ENCODE measurements at regions not wholly inside any gene's neighbourhood (a gene's known extent, or its start where the extent isn't known, plus 50 kb on each side); places are given as distances from the start of the nearest gene placed in this dataset.

- no peak for ATAC-seq (ENCODE audit: low FRiP score)
- no peak for DNase-seq (ENCODE audit: low spot score)
- TF ChIP-seq, protein P1, sequence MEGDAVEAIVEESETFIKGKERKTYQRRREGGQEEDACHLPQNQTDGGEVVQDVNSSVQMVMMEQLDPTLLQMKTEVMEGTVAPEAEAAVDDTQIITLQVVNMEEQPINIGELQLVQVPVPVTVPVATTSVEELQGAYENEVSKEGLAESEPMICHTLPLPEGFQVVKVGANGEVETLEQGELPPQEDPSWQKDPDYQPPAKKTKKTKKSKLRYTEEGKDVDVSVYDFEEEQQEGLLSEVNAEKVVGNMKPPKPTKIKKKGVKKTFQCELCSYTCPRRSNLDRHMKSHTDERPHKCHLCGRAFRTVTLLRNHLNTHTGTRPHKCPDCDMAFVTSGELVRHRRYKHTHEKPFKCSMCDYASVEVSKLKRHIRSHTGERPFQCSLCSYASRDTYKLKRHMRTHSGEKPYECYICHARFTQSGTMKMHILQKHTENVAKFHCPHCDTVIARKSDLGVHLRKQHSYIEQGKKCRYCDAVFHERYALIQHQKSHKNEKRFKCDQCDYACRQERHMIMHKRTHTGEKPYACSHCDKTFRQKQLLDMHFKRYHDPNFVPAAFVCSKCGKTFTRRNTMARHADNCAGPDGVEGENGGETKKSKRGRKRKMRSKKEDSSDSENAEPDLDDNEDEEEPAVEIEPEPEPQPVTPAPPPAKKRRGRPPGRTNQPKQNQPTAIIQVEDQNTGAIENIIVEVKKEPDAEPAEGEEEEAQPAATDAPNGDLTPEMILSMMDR (IDR thresholded peaks at IDR 0.05): no peak
Measured at GRCh38 chr2:174697255-174697654, 67.0 kb downstream of the CHRNA1 start.

GRCh38 chr2:174694920-174695319 is 69.4 kb downstream of the CHRNA1 start:
- DNase-seq (ENCODE audit: low spot score) (no peak), ATAC-seq (ENCODE audit: low FRiP score) (no peak)
- TF ChIP-seq, protein P1 (IDR thresholded peaks at IDR 0.05): no peak

DNA sequence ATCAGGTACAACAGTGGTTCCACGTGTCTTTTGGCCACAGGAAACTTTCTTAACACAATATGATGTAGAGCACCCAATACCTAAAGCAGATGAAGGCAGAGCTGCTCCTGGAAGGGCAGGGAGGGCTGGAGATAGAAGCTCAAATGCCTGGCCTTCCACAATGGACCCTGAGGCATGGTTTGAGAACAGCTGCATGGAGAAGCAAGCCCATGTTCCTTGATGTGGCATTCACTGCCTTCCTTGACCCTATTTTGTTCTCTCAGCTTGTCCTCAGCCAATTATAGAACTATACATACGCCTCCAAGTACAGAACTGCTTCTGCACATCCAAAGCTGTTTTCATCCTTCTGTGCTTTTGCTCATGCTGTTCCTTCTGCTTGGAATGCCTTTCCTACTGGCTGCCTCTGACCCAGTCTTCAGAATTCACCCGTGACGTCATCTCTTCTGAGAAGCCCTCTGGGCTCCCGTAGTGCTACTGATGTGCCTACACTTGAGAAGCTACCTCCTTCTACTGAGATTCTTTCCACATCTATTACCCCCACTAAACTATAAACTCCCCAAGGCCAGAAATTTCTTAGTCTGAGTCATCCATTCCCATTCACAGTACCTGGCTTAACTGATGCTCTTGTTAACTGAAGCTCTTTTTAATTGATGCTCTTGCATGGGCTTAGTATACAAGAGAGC is 69.9 kb downstream of the CHRNA1 start:
- ATAC-seq (ENCODE audit: low FRiP score): no peak
- TF ChIP-seq, protein P1 (IDR thresholded peaks at IDR 0.05): no peak

GRCh38 chr2:174693344-174693743 is 70.9 kb downstream of the CHRNA1 start:
- no peak for DNase-seq (ENCODE audit: low spot score)
- TF ChIP-seq, protein P1 (IDR thresholded peaks at IDR 0.05): no peak
- no peak for ATAC-seq (ENCODE audit: low FRiP score)

More for the DNA sequence above, 69.9 kb downstream of the CHRNA1 start:
- no peak for DNase-seq (ENCODE audit: low spot score)

GRCh38 chr2:174692256-174692919 is 71.9 kb downstream of the CHRNA1 start:
- DNase-seq (ENCODE audit: low spot score): no peak
- TF ChIP-seq, protein P1 (IDR thresholded peaks at IDR 0.05): no peak
- ATAC-seq (ENCODE audit: low FRiP score): no peak

DNA sequence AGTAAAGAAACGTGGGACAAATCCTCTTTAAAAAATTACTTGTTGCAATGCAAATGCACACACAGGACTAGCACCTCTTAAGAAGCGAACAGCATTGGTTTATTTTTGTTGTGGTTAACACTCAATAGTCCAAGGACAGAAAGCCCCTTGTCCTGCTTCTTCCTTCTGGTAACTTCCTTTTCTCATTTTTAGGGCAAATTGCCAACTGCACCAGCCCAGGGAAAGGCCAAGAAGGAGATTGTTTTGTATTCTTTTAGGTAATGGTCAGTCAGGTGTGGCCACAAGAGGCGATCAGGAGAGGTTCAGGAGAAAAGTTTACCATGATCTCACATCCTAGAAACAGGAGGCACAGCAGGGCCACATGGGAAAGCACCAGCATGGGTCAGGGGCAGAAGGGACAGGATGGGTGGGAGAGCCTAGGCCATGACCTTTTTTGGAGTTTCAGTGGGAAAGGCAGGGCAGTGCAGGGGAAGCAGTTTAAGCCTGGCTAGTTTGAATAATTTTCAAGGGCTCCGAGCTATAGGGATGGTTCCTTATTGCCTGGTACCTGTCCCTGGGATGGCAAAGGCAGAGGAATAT is 73.0 kb downstream of the CHRNA1 start:
- TF ChIP-seq, protein P1 (IDR thresholded peaks at IDR 0.05): no peak
- DNase-seq (ENCODE audit: low spot score): no peak
- no peak for ATAC-seq (ENCODE audit: low FRiP score)
